Osteoblast (primary cell): ENCODE measurements at regions not wholly inside any gene's neighbourhood (a gene's known extent, or its start where the extent isn't known, plus 50 kb on each side); places are given as distances from the start of the nearest gene placed in this dataset.

Experiments used
- DNase-seq: peaks from one replicate; pipeline ENCODE4 v3.0.0; 2011; ENCODE audit warnings: low spot score, mixed read lengths; ENCODE audit not compliant: insufficient read length; ENCODE audit errors: missing footprints
- H2AFZ ChIP-seq: 2 replicates; pipeline ENCODE4 v1.6.0; 2011; ENCODE audit warnings: mild to moderate bottlenecking, low read length
- H3K27ac ChIP-seq: 2 replicates; pipeline ENCODE4 v1.5.1; 2011; ENCODE audit warnings: mild to moderate bottlenecking, low read depth, low read length, moderate library complexity
- H3K27me3 ChIP-seq: 2 replicates; pipeline ENCODE4 v1.6.0; 2012; ENCODE audit warnings: mild to moderate bottlenecking, control low read depth, inconsistent platforms, low read length, moderate library complexity; ENCODE audit not compliant: insufficient read depth
- H3K36me3 ChIP-seq: 2 replicates; pipeline ENCODE4 v1.5.1; 2011; ENCODE audit warnings: mild to moderate bottlenecking, low read length, control low read depth, moderate library complexity; ENCODE audit not compliant: insufficient read depth
- H3K4me1 ChIP-seq: 2 replicates; pipeline ENCODE4 v1.5.1; 2011; ENCODE audit warnings: mild to moderate bottlenecking, low read length, control low read depth, moderate library complexity; ENCODE audit not compliant: insufficient read depth
- H3K4me2 ChIP-seq: 2 replicates; pipeline ENCODE4 v1.6.0; 2011; ENCODE audit warnings: mild to moderate bottlenecking, low read length; ENCODE audit not compliant: insufficient read depth
- H3K4me3 ChIP-seq: fragments of 200-600 bp; sonication (generic); 3 replicates; pipeline ENCODE4 v1.5.1; 2012; ENCODE audit warnings: mild to moderate bottlenecking, low read length, inconsistent platforms; ENCODE audit not compliant: insufficient read depth
- H3K79me2 ChIP-seq: 2 replicates; pipeline ENCODE4 v1.6.0; 2012; ENCODE audit warnings: mild to moderate bottlenecking, low read length, control low read depth, inconsistent platforms; ENCODE audit not compliant: insufficient read depth
- H3K9me3 ChIP-seq: 2 replicates; pipeline ENCODE4 v1.5.1; 2011; ENCODE audit warnings: low read depth, low read length, control low read depth
- H4K20me1 ChIP-seq: 2 replicates; pipeline ENCODE4 v1.6.0; 2012; ENCODE audit warnings: mild to moderate bottlenecking, low read length, control low read depth; ENCODE audit not compliant: insufficient read depth
- CTCF ChIP-seq: IDR thresholded peaks from 2 replicates; pipeline ENCODE4 v1.5.1; 2011; ENCODE audit warnings: mild to moderate bottlenecking, low read depth, low read length, moderate library complexity; ENCODE audit errors: extremely low read depth

GRCh38 chr4:36003051-36003450 lies 241.3 kb downstream of the ARAP2 start:
- H3K27ac ChIP-seq = no peak overlapping the region
- H3K79me2 ChIP-seq = no peaks in the 10 kb centered on the region
- H3K27me3 ChIP-seq = no peaks in the 10 kb centered on the region
- no peaks in the 10 kb centered on the region for H3K9me3 ChIP-seq
- H3K4me3 ChIP-seq = no peak overlapping the region
- no peaks in the 10 kb centered on the region for H4K20me1 ChIP-seq
- no peaks in the 10 kb centered on the region for H3K4me1 ChIP-seq
- no peaks in the 10 kb centered on the region for H3K36me3 ChIP-seq
- DNase-seq = no peak
- TF ChIP-seq CTCF = no peak
- H2AFZ ChIP-seq = no peak overlapping the region
- no peak overlapping the region for H3K4me2 ChIP-seq

- H4K20me1 ChIP-seq = no peaks in the 10 kb centered on the region
- no peak for TF ChIP-seq CTCF
- no peaks in the 10 kb centered on the region for H3K4me1 ChIP-seq
- H3K9me3 ChIP-seq = no peaks in the 10 kb centered on the region
- H3K4me2 ChIP-seq = no peak overlapping the region
- H3K27me3 ChIP-seq = no peaks in the 10 kb centered on the region
- no peaks in the 10 kb centered on the region for H3K36me3 ChIP-seq
- no peak for DNase-seq
- no peak overlapping the region for H2AFZ ChIP-seq
- H3K4me3 ChIP-seq = no peak overlapping the region
- H3K79me2 ChIP-seq = no peaks in the 10 kb centered on the region
- H3K27ac ChIP-seq = no peak overlapping the region
These were observed 240.0 kb downstream of the ARAP2 start for GRCh38 chr4:36004204-36004851.

- Histone ChIP-seq H3K36me3 (no peaks in the 10 kb centered on the region), H2AFZ (no peak overlapping the region), H4K20me1 (no peaks in the 10 kb centered on the region), H3K4me3 (no peak overlapping the region), H3K4me1 (no peaks in the 10 kb centered on the region), H3K9me3 (no peaks in the 10 kb centered on the region), H3K27me3 (no peaks in the 10 kb centered on the region), H3K4me2 (no peak overlapping the region), H3K79me2 (no peaks in the 10 kb centered on the region), H3K27ac (no peak overlapping the region)
- no peak for DNase-seq
- TF ChIP-seq CTCF = no peak
These were observed 238.1 kb downstream of the ARAP2 start for GRCh38 chr4:36006226-36006625.

GRCh38 chr4:36010397-36010929 lies 233.9 kb downstream of the ARAP2 start:
- H3K4me2 ChIP-seq = no peak overlapping the region
- H3K4me3 ChIP-seq = no peak overlapping the region
- H3K9me3 ChIP-seq = no peaks in the 10 kb centered on the region
- H3K36me3 ChIP-seq = no peaks in the 10 kb centered on the region
- no peaks in the 10 kb centered on the region for H3K4me1 ChIP-seq
- DNase-seq = no peak
- H3K27me3 ChIP-seq = no peaks in the 10 kb centered on the region
- H4K20me1 ChIP-seq = no peaks in the 10 kb centered on the region
- no peak for TF ChIP-seq CTCF
- no peak overlapping the region for H2AFZ ChIP-seq
- H3K27ac ChIP-seq = no peak overlapping the region
- no peaks in the 10 kb centered on the region for H3K79me2 ChIP-seq
